Panc1 (cell line): ENCODE measurements at regions not wholly inside any gene's neighbourhood (a gene's known extent, or its start where the extent isn't known, plus 50 kb on each side); places are given as distances from the start of the nearest gene placed in this dataset.

Source experiments
- CTCF ChIP-seq: fragments of 450-650 bp; IDR thresholded peaks from 2 replicates; pipeline ENCODE4 v1.5.1; 2017; ENCODE audit warnings: mild to moderate bottlenecking
- POLR2AphosphoS5 ChIP-seq: IDR thresholded peaks from 2 replicates; pipeline ENCODE4 v1.6.1; 2012; ENCODE audit warnings: mild to moderate bottlenecking, low read depth, low read length, moderate library complexity
- TCF7L2 ChIP-seq: IDR thresholded peaks from 2 replicates; pipeline ENCODE4 v1.6.1; 2011; ENCODE audit warnings: mild to moderate bottlenecking, low read depth, low read length, inconsistent platforms
- TF ChIP-seq, protein P1 (sequence below), 2 experiments: IDR thresholded peaks; 2 replicates each; pipeline ENCODE4 v1.6.1; 2011 to 2012; ENCODE audit warnings: low read depth in 2 of 2, control low read depth in 1 of 2, low read length in 1 of 2, mild to moderate bottlenecking in 1 of 2, moderate library complexity in 1 of 2; ENCODE audit not compliant: insufficient read depth in 1 of 2

GRCh38 chr4:10167201-10167600 lies 50.6 kb upstream of the WDR1 start:
- TF ChIP-seq CTCF (no peak), TCF7L2 (no peak), POLR2AphosphoS5 (no peak)
- TF ChIP-seq, protein P1, sequence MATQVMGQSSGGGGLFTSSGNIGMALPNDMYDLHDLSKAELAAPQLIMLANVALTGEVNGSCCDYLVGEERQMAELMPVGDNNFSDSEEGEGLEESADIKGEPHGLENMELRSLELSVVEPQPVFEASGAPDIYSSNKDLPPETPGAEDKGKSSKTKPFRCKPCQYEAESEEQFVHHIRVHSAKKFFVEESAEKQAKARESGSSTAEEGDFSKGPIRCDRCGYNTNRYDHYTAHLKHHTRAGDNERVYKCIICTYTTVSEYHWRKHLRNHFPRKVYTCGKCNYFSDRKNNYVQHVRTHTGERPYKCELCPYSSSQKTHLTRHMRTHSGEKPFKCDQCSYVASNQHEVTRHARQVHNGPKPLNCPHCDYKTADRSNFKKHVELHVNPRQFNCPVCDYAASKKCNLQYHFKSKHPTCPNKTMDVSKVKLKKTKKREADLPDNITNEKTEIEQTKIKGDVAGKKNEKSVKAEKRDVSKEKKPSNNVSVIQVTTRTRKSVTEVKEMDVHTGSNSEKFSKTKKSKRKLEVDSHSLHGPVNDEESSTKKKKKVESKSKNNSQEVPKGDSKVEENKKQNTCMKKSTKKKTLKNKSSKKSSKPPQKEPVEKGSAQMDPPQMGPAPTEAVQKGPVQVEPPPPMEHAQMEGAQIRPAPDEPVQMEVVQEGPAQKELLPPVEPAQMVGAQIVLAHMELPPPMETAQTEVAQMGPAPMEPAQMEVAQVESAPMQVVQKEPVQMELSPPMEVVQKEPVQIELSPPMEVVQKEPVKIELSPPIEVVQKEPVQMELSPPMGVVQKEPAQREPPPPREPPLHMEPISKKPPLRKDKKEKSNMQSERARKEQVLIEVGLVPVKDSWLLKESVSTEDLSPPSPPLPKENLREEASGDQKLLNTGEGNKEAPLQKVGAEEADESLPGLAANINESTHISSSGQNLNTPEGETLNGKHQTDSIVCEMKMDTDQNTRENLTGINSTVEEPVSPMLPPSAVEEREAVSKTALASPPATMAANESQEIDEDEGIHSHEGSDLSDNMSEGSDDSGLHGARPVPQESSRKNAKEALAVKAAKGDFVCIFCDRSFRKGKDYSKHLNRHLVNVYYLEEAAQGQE (IDR thresholded peaks at IDR 0.05; ENCODE audit: insufficient read depth in 1 of 2, low read depth in 2 of 2, low read length in 1 of 2), result no peak
